ENCODE measurements at regions not wholly inside any gene's neighbourhood (a gene's known extent, or its start where the extent isn't known, plus 50 kb on each side); places are given as distances from the start of the nearest gene placed in this dataset.
A peak's percentile ranks its signal among the peaks of the same experiment; 100 is the strongest.

GRCh38 chr16:87100306-87101058, 216.7 kb downstream of the C16orf95 start:
- Mint-ChIP-seq H3K9me3 (ENCODE audit: unreplicated experiment) (no peaks in the 10 kb centered on the region), H3K27ac (ENCODE audit: unreplicated experiment) (no peak overlapping the region), H3K27me3 (ENCODE audit: unreplicated experiment) (peaks cover 2% of the 10 kb centered on the region), H3K36me3 (ENCODE audit: low read depth, unreplicated experiment) (no peaks in the 10 kb centered on the region), H3K4me1 (ENCODE audit: unreplicated experiment) (peaks cover 32% of the 10 kb centered on the region), H3K4me3 (ENCODE audit: unreplicated experiment) (no peak overlapping the region)
- no peak for TF ChIP-seq CTCF (IDR thresholded peaks at IDR 0.05; ENCODE audit: unreplicated experiment)
- DNase-seq (ENCODE audit: low spot score): no peak

- Mint-ChIP-seq H3K27ac (ENCODE audit: unreplicated experiment) (peak overlapping the region; percentile 74), H3K4me1 (ENCODE audit: unreplicated experiment) (peaks cover 32% of the 10 kb centered on the region), H3K27me3 (ENCODE audit: unreplicated experiment) (peaks cover 2% of the 10 kb centered on the region), H3K4me3 (ENCODE audit: unreplicated experiment) (no peak overlapping the region), H3K36me3 (ENCODE audit: low read depth, unreplicated experiment) (no peaks in the 10 kb centered on the region), H3K9me3 (ENCODE audit: unreplicated experiment) (no peaks in the 10 kb centered on the region)
- no peak for TF ChIP-seq CTCF (IDR thresholded peaks at IDR 0.05; ENCODE audit: unreplicated experiment)
- no peak for DNase-seq (ENCODE audit: low spot score)
Measured at GRCh38 chr16:87101903-87102302, 215.3 kb downstream of the C16orf95 start.

- Mint-ChIP-seq H3K4me3 (ENCODE audit: unreplicated experiment) (no peak overlapping the region), H3K27ac (ENCODE audit: unreplicated experiment) (no peak overlapping the region), H3K27me3 (ENCODE audit: unreplicated experiment) (peaks cover 3% of the 10 kb centered on the region), H3K9me3 (ENCODE audit: unreplicated experiment) (no peaks in the 10 kb centered on the region), H3K4me1 (ENCODE audit: unreplicated experiment) (peaks cover 5% of the 10 kb centered on the region), H3K36me3 (ENCODE audit: low read depth, unreplicated experiment) (no peaks in the 10 kb centered on the region)
- no peak for TF ChIP-seq CTCF (IDR thresholded peaks at IDR 0.05; ENCODE audit: unreplicated experiment)
- DNase-seq (ENCODE audit: low spot score): no peak
Measured at GRCh38 chr16:87107201-87107600, 210.0 kb downstream of the C16orf95 start.

- Mint-ChIP-seq H3K27me3 (ENCODE audit: unreplicated experiment) (peaks cover 3% of the 10 kb centered on the region), H3K4me1 (ENCODE audit: unreplicated experiment) (no peaks in the 10 kb centered on the region), H3K4me3 (ENCODE audit: unreplicated experiment) (no peak overlapping the region), H3K36me3 (ENCODE audit: low read depth, unreplicated experiment) (no peaks in the 10 kb centered on the region), H3K9me3 (ENCODE audit: unreplicated experiment) (no peaks in the 10 kb centered on the region), H3K27ac (ENCODE audit: unreplicated experiment) (no peak overlapping the region)
- no peak for TF ChIP-seq CTCF (IDR thresholded peaks at IDR 0.05; ENCODE audit: unreplicated experiment)
- DNase-seq (ENCODE audit: low spot score): no peak
Measured at GRCh38 chr16:87108278-87108677, 208.9 kb downstream of the C16orf95 start.

- TF ChIP-seq CTCF (IDR thresholded peaks at IDR 0.05; ENCODE audit: unreplicated experiment): no peak
- H3K27me3 Mint-ChIP-seq (ENCODE audit: unreplicated experiment): peaks cover 3% of the 10 kb centered on the region
- H3K27ac Mint-ChIP-seq (ENCODE audit: unreplicated experiment): no peak overlapping the region
- no peak for DNase-seq (ENCODE audit: low spot score)
- H3K9me3 Mint-ChIP-seq (ENCODE audit: unreplicated experiment): no peaks in the 10 kb centered on the region
- H3K4me3 Mint-ChIP-seq (ENCODE audit: unreplicated experiment): no peak overlapping the region
- H3K36me3 Mint-ChIP-seq (ENCODE audit: low read depth, unreplicated experiment): no peaks in the 10 kb centered on the region
- H3K4me1 Mint-ChIP-seq (ENCODE audit: unreplicated experiment): no peaks in the 10 kb centered on the region
Measured at GRCh38 chr16:87108941-87109340, 208.3 kb downstream of the C16orf95 start.

Data from endothelial cell (in vitro differentiated cells).